ENCODE measurements at regions not wholly inside any gene's neighbourhood (a gene's known extent, or its start where the extent isn't known, plus 50 kb on each side); places are given as distances from the start of the nearest gene placed in this dataset.
"Not testable (repeated sequence)": the region's sequence is repeated elsewhere in the genome, so short reads cannot be mapped to it uniquely, and the experiment has no call there.

DNA sequence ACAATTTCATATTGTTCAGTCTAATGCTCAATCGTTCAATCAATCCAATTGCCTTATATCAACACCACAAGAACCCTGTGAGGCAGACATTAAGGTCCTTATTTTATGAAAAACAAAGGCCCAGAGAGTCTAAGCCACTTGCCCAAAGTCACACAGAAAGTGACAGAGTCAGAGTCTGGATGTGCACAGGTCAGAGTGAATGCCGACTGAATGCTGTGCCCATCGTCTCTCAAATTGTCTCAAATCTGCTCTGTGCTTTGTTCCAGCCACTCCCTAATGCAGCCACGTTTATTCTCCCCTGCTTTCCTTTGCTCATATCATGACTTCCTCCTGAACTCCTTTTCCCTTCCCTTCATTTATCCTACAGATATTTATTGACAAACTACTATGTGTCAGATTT, 558.3 kb downstream of the MATN1 start:
- no peak for DNase-seq

DNA sequence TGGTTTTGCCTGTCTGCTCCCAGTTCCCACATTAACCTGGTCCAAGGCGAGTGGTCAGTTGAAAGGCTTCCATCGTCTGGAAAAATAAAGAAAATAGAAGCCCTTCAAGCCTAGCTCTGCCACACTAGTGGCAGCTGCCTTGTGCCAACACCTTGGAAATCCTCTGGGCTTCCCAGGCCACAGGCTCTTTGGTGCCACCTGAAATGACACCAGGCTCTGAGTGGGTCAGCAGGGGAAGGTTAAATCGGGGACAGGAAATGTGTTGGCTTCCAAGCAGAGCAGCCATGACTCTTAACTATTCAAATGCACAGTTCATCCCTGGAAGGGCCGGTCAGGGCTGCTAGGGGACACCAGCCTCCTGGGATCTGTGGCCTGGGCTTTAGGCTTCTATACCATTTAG, 558.7 kb downstream of the MATN1 start:
- DNase-seq = no peak

DNA sequence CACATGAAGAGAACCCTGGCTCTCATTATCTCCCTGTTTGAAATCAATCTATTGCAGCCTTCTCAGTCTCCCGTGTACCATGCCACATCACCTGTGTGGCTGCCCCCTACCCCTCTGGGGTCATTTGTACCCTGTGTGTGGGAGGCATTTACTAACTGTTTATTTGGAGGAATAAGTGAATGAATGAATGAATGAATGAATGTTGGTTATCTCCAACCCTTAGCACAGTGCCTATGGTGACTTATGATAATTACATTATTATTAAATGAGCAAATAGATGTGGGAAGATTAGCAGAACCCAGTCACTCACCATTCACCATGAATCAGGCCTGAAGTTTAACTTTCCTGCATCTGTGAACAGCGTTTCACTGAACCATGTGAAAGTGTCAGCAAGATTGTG, 560.8 kb downstream of the MATN1 start:
- DNase-seq = no peak

DNA sequence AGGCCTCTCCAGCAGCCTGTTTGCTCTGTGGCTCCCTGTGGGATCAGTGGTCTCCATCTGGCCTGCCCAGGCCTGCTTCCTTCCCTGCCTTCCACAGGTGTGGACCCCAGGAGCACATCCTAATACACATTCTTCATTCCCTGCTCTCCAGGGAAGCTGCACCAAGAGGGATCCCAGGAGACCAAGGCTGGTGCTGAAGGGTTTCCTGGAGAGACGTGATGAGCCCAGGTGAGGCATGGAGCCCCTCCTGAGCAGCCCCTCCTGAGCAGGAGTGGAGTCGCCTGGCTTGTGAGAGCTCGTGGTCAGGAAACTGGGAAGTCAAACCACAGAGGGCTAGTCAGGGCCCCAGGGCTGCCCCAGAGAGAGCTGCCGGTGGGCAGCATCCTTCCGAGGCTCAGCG, 561.4 kb downstream of the MATN1 start:
- no peak for DNase-seq

DNA sequence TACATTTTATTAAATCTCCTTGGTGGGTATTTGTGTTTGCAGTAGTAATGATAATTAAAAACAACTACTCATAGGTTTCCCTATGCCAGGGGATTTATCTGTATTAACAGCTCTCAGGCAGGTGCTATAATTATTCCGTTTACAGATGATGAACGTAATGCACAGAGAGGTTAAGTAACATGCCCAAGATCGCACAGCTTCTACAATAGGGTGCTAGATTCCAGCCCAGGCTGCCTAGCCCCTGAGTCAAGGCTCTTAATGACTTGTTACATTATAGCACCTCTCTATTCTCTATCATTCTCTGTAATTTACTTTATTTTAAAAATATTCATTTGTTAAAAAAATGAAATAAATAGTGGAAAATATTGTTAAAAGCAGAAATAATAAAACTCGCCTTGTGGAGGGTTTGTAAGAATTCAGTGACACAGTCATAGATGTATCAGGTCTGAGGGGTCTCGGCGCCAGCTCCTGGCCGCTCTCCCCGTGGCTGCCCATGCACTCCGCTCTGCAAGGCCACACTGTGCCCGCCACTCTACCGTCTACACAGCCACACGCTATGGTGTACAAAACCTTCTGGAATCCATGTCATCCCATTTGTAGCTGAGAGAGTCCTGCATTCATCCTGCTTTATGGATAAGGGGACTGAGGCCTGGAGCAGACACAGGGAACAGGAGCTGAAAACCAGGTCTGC, 562.2 kb downstream of the MATN1 start:
- no peak for DNase-seq

DNA sequence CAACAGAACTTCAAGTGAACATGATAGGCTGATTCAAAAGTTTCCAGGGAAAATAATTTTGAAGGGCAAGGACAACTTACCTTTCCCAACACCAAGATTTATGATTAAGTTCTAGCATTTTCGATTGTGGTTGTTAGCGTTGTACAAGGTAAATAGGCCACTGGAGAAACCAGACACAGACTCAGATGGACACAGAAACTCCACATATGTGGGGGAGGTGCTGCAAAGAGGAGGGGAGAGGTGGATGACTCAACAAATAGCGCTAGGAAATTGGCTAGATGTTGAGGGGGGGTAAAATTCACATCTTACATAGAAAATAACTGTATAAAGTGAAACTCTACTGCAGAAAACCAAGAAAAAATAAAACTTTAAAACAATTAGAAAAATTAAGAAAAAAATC, 564.4 kb downstream of the MATN1 start:
- DNase-seq = no peak

DNA sequence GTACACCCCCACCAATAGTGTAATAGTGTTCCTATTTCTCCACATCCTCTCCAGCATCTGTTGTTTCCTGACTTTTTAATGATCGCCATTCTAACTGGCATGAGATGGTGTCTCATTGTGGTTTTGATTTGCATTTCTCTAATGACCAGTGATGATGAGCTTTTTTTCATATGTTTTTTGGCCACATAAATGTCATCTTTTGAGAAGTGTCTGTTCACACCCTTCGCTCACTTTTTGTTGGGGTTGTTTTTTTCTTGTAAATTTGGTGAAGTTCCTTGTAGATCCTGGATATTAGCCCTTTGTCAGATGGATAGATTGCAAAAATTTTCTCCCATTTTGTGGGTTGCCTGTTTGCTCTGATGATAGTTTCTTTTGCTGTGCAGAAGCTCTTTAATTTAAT, 567.7 kb downstream of the MATN1 start:
- DNase-seq = not testable (repeated sequence)

DNA sequence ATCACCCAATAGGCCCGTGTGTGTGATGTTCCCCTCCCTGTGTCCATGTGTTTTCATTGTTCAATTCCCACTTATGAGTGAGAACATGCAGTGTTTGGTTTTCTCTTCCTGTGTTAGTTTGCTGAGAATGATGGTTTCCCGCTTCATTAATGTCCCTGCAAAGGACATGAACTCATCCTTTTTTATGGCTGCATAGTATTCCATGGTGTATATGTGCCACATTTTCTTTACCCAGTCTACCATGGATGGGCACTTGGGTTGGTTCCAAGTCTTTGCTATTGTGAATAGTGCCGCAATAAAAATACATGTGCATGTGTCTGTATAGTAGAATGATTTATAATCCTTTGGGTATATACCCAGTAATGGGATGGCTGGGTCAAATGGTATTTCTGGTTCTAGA, 568.1 kb downstream of the MATN1 start:
- not testable (repeated sequence) for DNase-seq

DNA sequence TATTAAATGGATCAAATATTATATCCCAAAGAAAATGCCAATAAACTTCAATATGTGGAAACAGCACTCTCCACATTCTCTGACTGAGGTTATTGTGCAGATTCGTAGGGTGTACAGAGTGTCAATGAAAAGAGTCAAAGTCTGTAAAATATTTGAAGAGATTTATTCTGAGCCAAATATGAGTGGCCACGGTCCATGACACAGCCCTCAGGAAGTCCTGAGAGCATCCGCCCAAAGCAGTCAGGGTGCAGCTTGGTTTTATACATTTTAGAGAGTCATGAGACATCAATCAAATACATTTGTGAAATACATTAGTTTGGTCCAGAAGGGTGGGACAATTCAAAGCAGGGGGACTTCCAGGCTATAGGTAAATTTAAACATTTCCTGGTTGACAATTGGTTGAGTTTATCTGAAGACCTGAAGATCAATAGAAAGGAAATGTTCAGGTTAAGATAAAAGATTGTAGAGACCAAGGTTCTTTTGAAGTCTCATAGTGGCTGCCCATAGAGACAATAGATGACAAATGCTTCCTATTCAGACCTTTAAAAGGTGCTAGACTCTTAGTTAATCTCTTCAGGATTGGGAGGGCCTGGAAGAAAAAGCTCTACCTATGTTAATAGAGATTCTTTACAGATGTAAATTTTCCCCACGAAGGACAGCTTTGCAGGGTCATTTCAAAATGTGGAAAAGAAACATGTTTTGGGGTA, 569.5 kb downstream of the MATN1 start:
- DNase-seq = no peak

DNA sequence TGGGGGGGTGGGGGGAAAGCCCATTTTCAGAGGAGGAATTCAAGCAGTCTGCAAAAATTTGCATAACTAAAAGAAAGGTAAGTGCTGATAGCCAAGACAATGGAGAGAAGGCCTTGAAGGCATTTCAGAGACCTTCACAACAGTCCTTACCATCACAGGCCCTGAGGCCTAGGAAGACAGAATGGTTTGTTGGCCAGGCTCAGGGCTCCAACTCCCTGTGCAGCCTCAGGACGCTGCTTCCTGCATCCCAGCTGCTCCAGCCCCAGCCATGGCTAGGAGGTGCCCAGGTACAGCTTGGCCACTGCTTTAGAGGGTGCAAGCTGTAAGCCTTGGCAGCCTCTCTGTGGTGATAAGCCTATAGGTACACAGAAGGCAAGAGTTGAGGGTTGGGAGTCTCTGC, 571.6 kb downstream of the MATN1 start:
- no peak for DNase-seq

DNA sequence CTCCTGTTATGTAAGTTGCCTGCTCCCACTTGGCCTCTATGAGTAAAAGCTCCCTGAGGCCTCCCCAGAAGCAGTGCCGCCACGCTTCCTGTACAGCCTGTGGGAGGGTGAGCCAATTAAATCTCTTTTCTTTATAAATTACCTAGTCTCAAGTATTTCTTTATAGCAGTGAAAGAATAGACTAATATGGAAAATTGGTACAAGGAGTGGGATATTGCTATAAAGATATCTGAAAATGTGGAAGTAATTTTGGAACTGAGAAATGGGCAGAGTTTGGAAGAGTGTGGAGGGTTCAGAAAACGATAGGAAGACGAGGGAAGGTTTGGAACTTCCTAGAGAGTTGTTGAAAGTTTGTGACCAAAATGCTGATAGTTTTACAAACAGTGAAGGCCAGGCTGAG, 572.3 kb downstream of the MATN1 start:
- DNase-seq = no peak

DNA sequence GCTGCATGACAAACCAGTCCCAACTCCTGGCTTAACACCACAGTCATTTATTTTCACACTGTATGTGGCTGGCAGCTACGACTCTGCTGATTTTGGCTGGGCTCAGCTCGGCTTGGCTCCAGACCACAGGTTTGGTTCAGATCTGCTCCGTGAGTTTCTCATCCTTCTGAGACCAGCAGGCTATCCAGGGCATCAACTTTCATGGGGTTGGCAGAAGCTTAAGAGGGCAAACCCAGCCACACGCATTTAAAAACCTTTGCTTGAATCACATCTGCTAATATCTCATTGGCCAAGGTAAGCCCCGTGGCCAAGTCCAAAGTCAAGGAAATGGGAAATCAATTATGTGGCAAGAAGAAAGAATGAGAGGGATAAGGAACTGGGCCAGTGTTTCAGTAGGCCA, 574.2 kb downstream of the MATN1 start:
- no peak for DNase-seq

DNA sequence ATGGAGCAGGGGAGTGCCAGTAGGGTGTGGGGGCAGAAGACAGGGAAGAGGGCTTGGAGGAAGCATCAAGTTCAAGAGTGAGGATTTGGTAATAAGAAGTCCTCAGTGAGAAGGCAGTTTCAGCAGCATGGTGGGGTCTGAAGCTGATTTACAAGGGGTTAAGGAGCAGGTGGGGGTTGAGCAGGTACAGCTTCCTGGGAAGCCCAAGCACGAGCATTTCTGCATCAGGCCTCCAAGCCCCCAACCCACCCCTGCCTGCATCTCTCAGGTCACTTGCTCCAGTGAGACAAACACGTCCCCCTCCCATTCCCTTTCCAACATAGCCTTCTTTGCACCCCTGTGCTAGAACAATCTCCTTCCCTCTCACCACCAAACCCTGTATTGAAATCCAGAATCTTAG, 574.7 kb downstream of the MATN1 start:
- DNase-seq = no peak

DNA sequence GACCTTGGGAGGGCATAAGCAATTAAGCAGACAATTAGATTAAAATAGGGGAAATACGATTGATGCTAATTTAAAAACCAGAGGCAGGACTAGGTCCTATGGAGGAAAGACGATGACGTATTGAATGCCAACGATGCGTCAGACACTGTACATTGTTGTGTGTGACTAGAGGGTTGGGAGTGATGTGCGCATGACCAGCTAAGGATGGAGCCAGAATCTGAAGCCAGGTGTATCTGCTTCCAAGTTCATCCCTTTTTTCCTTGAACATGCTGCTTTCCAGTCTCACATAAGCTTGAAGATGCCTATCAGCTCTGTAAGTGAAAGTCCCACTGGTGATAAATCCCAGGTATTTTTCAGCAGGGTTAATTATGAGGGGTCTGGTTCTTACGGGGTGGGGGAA, 576.2 kb downstream of the MATN1 start:
- no peak for DNase-seq

DNA sequence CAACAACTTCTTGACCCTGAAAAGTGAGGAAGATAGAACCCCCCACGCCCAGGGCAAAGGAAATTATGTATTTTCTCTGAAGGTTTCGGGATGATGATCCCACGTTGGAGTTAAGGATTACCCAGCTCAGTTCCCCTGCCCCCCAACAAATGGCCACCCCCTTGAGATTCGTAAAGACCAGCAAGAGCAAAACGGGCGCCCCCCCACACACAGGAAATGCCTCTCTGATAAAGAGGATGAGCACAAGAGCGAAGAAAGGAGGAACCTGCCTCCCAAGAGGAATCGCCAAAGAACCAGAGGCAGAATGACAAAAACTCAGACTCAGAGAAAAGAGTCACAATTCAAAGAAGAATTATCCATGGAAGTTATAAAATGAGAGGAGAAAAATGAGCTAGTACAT, 576.9 kb downstream of the MATN1 start:
- no peak for DNase-seq

DNA sequence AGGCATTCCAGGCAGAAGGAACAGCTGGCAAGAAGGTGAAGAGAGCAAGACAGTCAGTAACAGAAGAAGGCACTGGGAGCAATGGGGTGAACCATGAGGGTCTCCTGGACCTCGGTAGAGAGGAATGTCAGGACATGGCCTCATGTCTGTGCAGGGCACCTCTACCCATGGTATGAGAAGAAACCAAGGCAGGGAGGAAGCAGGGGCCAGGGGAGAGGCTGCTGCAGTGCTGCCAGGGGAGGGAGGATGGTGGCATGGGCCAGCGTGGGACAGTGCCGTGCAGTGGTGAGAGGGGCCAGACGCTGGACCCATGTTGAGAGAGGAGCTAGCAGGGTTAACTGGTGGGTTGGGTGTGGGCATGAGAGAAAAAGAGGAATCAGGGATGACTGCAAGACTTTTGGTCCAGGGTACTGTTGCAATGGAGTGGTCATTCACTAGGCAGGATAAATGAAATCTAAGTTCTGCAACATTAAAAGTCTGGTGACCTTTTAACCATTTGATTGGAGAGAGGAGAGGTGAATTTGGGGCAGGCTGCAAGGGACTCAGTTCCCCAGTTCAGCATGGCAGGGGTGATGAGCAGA, 577.6 kb downstream of the MATN1 start:
- DNase-seq = no peak

DNA sequence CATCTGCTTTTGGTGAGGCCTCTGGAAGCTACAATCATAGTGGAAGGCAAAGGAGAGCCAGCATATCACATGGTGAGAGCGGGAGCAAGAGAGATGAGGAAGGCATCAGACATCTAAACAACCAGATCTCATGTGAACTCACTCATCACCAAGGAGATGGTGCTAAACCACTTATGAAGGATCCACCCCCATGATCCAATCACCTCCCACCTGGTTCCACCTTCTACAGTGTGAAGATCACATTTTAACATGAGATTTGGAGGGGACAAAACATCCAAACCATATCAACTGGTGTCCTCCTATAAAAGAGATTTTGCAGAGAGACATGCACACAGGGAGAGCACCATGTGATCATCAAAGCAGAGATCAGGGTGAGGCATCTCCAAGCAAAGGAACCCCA, 578.6 kb downstream of the MATN1 start:
- DNase-seq = no peak

DNA sequence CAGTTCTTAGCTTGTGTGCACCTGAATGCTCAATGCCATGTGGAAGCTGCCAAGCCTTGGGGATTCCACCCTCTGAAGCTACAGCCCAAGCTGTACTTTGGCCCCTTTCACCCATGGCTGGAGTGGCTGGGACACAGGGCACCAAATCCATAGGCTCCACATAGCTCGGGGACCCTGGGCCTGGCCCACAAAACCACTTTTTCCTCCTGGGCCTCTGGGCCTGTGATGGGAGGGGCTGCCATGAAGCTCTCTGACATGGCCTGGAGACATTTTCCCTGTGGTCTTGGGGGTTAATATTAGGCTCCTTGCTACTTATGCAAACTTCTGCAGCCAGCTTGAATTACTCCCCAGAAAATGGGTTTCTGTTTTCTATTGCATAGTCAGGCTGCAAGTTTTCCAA, 579.9 kb downstream of the MATN1 start:
- DNase-seq = no peak

DNA sequence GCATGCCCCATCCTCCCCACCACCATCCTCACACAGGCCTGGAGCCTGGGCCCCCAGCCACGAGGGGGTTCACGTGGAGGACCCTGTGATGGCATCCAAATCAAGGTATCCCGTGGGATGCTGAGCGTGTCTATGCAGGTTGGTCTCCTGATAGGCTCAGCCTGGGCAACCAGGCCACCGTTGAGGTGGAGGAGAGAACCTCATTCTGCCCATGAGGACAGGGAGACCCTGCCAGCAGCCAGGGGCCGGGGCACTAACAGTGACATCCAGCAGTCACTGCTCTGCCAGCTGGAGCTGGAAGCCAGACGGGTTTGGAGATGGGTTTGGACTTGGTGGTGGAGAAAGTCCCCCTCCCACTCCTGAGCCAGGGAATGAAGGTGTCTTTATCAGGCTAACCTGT, 582.8 kb downstream of the MATN1 start:
- no peak for DNase-seq

DNA sequence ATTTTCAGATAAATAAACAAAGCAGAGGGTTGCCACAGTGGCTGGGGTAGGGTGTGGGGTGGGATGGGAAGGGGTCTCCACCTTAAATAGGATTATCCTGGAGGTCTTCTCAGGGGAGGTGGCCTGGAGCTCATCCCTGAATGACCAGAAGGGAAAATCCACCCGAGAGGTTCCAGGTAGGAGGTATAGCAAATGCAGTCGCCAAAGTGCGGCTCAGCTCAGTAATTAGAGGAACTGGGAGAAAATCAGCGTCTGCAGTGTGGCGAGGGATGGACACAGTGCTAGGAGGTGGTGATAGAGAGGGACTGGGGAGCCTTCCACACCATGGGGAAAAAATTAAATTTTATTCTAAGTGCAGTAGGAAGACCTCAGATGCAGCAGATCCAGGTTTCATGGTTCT, 584.5 kb downstream of the MATN1 start:
- DNase-seq = no peak

DNA sequence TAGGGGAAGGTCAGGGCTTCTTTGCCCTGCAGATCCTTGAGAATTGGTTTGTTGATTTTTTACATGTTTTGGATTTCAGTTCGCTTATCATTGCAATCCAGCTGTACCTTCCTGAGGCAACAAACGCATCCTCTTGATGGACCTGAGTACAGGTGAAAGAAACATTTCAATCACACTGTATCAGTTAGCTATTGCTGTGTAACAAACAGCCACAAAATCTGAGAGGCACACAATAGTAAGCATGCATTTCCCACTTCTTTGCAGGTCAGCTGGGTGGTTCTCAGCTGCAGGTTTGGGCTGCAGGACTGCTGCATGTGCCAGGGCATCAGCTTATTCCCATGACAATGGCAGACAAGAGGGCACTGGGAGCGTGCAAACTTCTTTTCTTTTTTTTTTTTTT, 586.4 kb downstream of the MATN1 start:
- DNase-seq = no peak

DNA sequence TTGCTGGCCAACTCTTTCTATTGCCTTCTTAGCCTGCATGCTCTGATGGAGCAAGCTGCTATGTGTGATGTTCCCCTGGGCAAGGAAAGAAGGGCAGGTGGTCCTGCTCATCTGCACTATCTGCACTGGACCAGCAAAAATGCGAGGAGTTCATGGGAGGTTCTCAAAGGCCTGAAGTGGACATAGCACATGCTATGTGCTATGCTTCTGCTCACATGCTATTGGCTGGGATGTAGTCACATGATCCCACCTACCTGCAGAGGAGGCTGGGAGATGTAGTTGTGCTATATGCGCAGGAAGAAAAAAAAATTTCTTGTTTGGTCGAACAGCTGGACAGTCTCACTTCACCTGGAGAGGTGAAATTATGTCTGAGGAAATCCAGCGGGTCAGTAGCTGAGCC, 587.7 kb downstream of the MATN1 start:
- no peak for DNase-seq

DNA sequence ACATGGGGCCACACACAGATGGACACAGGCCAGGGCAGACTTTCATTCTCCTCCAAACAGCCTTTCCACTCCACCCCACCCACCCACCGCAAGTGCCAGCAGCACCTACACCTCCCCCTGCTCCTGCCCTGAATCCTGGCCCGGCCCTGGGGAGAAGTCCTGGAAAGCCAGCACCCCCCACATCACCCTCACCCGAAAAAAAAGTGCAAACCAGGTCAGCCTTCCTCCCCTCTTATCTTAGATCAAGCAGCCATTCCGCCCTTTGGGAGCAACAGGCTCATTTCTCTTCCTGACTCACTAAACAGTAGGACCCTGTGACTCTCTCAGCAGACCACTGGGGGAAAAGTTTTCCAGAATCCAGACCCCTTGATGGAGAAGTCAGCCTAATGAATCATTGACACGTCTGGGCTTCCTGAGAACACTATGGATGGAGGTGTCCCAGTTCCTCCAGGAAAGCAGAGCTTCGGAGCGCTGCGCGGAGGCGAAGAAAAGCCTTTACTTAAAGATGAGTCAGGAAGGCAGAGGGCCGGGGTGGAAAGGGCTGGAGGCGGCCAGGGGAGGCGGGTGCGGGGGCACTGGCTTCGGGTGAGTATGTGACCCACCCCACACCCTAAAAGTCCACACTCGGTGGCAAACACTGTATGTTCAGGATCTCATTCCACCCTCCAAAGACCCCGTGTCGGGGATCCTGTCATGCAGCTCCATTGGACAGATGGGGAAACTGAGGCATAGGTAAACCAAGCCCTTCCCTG, 588.7 kb downstream of the MATN1 start:
- DNase-seq = no peak

Measured in NCI-H1694 (cell line).